ENCODE measurements at regions not wholly inside any gene's neighbourhood (a gene's known extent, or its start where the extent isn't known, plus 50 kb on each side); places are given as distances from the start of the nearest gene placed in this dataset.

DNA sequence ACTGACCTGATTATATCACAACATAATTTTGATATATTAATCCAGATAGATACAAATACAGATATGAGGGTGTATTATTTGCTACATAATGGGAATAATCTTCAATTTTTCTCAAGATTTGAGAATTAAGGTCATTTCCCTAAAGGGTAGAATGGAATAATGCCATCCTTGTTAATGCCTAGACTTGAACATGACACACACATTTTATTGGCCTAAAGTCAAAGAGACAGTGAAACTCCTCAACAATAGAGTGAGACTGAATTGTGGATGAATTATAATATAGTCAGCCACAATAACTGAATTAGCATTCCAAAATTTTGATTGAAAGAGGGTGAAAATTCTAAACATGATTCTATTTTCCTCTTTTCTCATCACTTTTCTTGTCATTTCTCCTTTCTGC lies 506.0 kb upstream of the CDH2 start:
- TF ChIP-seq CEBPB (IDR thresholded peaks at IDR 0.05; ENCODE audit: borderline replicate concordance in 1 of 2, low read depth in 2 of 2, low read length in 2 of 2) (no peak), POLR2AphosphoS5 (IDR thresholded peaks at IDR 0.05; ENCODE audit: low read length) (no peak), ZNF274 (IDR thresholded peaks at IDR 0.05; ENCODE audit: insufficient read depth, insufficient read length) (no peak), GATAD2B (conservative IDR thresholded peaks at IDR 0.05; ENCODE audit: low read depth) (no peak), POLR2A (IDR thresholded peaks at IDR 0.05; ENCODE audit: low read depth, low read length) (no peak), EZH2 (IDR thresholded peaks at IDR 0.05; ENCODE audit: borderline replicate concordance, control insufficient read depth, low read depth, low read length) (no peak), NFYA (IDR thresholded peaks at IDR 0.05; ENCODE audit: borderline replicate concordance, low read depth, low read length) (no peak), CHD2 (IDR thresholded peaks at IDR 0.05; ENCODE audit: borderline replicate concordance, low read depth, low read length) (no peak), TAF1 (IDR thresholded peaks at IDR 0.05; ENCODE audit: borderline replicate concordance, low read depth, low read length) (no peak), HDAC6 (IDR thresholded peaks at IDR 0.05; ENCODE audit: unreplicated experiment) (no peak)
- TF ChIP-seq, protein P1, sequence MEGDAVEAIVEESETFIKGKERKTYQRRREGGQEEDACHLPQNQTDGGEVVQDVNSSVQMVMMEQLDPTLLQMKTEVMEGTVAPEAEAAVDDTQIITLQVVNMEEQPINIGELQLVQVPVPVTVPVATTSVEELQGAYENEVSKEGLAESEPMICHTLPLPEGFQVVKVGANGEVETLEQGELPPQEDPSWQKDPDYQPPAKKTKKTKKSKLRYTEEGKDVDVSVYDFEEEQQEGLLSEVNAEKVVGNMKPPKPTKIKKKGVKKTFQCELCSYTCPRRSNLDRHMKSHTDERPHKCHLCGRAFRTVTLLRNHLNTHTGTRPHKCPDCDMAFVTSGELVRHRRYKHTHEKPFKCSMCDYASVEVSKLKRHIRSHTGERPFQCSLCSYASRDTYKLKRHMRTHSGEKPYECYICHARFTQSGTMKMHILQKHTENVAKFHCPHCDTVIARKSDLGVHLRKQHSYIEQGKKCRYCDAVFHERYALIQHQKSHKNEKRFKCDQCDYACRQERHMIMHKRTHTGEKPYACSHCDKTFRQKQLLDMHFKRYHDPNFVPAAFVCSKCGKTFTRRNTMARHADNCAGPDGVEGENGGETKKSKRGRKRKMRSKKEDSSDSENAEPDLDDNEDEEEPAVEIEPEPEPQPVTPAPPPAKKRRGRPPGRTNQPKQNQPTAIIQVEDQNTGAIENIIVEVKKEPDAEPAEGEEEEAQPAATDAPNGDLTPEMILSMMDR (IDR thresholded peaks at IDR 0.05 in 2 of 3, conservative IDR thresholded peaks at IDR 0.05 in 1 of 3; ENCODE audit: control insufficient read depth in 2 of 3, extremely low read depth in 1 of 3, insufficient read depth in 1 of 3, low read depth in 3 of 3, low read length in 3 of 3): no peak
